ENCODE measurements at regions not wholly inside any gene's neighbourhood (a gene's known extent, or its start where the extent isn't known, plus 50 kb on each side); places are given as distances from the start of the nearest gene placed in this dataset.

DNA sequence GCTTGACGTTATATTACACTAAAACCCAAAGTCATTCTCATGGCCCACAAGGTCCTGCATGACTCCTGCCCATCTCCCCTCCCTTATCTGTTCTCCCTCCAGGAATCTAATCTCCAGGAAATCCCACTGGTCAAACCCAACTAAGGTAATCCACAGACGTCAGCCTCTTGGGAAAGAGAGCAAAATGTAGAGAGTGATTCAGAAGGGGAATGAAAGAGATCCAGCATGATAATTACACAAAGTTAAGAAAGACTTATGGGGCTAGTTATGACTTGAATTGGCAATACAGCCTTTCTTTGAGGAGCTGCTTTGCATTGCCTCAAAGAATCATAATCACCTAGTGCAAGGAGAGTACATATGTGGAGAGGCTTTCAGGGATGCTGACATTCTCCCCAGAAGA is 137.8 kb upstream of the MYRIP start:
- Histone ChIP-seq H3K9me2 (replicated peaks; ENCODE audit: control insufficient read depth, low read length) (no peaks in the 10 kb centered on the region), H3K36me3 (ENCODE audit: control insufficient read depth, low read length) (no peaks in the 10 kb centered on the region), H3K9me3 (ENCODE audit: control insufficient read depth, insufficient read depth, low read length) (no peaks in the 10 kb centered on the region), H3K79me2 (ENCODE audit: control insufficient read depth, low read length) (no peaks in the 10 kb centered on the region), H3K4me2 (ENCODE audit: low read length) (no peak overlapping the region), H3K27ac (ENCODE audit: low read depth, low read length) (no peak overlapping the region), H3F3A (ENCODE audit: control insufficient read depth, insufficient read depth) (no peaks in the 10 kb centered on the region), H3K4me3 (ENCODE audit: low read length) (no peak overlapping the region), H3K4me1 (ENCODE audit: control insufficient read depth, low read length) (no peaks in the 10 kb centered on the region), H4K20me1 (ENCODE audit: control insufficient read depth, insufficient read depth, low read depth, low read length) (no peaks in the 10 kb centered on the region), H3K27me3 (ENCODE audit: control insufficient read depth, low read length) (no peaks in the 10 kb centered on the region)
- no peak for TF ChIP-seq EZH2phosphoT487 (IDR thresholded peaks at IDR 0.05; ENCODE audit: borderline replicate concordance, low read length)
- TF ChIP-seq, protein P1, sequence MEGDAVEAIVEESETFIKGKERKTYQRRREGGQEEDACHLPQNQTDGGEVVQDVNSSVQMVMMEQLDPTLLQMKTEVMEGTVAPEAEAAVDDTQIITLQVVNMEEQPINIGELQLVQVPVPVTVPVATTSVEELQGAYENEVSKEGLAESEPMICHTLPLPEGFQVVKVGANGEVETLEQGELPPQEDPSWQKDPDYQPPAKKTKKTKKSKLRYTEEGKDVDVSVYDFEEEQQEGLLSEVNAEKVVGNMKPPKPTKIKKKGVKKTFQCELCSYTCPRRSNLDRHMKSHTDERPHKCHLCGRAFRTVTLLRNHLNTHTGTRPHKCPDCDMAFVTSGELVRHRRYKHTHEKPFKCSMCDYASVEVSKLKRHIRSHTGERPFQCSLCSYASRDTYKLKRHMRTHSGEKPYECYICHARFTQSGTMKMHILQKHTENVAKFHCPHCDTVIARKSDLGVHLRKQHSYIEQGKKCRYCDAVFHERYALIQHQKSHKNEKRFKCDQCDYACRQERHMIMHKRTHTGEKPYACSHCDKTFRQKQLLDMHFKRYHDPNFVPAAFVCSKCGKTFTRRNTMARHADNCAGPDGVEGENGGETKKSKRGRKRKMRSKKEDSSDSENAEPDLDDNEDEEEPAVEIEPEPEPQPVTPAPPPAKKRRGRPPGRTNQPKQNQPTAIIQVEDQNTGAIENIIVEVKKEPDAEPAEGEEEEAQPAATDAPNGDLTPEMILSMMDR (IDR thresholded peaks at IDR 0.05; ENCODE audit: low read depth, low read length, poor library complexity, severe bottlenecking), result no peak

DNA sequence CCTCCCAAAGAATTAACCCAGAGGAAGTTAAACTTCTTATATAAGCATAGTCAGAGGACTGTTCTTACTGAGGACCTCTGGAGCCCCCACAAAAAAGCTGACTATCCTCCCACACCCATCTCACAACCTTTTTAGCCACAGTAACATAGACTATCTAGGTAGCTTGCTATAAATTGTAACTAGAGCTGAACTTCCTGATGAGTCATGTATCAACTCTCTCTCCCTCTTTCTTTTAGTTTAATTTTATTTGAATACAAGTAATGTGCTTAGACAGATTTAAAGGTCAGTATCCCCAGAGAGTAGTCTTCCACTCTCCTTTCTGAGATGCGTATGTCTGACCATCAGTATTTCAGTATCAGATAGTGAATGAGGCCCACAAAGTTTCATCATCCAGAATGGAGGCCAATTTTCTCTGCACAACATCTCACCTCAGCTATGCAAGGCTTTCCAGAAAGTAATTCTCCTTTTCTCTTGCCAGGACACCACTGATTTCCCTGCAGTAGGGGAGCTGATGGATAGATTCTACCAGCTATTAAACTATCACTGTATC is 104.0 kb upstream of the MYRIP start:
- H3K27ac ChIP-seq (ENCODE audit: low read depth, low read length), result no peak overlapping the region
- no peaks in the 10 kb centered on the region for H3K36me3 ChIP-seq (ENCODE audit: control insufficient read depth, low read length)
- no peaks in the 10 kb centered on the region for H3K4me1 ChIP-seq (ENCODE audit: control insufficient read depth, low read length)
- H4K20me1 ChIP-seq (ENCODE audit: control insufficient read depth, insufficient read depth, low read depth, low read length), result no peaks in the 10 kb centered on the region
- no peaks in the 10 kb centered on the region for H3F3A ChIP-seq (ENCODE audit: control insufficient read depth, insufficient read depth)
- H3K4me3 ChIP-seq (ENCODE audit: low read length), result no peak overlapping the region
- no peaks in the 10 kb centered on the region for H3K9me2 ChIP-seq (replicated peaks; ENCODE audit: control insufficient read depth, low read length)
- H3K9me3 ChIP-seq (ENCODE audit: control insufficient read depth, insufficient read depth, low read length), result no peaks in the 10 kb centered on the region
- TF ChIP-seq, protein P1 (IDR thresholded peaks at IDR 0.05; ENCODE audit: low read depth, low read length, poor library complexity, severe bottlenecking), result no peak
- TF ChIP-seq EZH2phosphoT487 (IDR thresholded peaks at IDR 0.05; ENCODE audit: borderline replicate concordance, low read length), result no peak
- no peaks in the 10 kb centered on the region for H3K79me2 ChIP-seq (ENCODE audit: control insufficient read depth, low read length)
- H3K27me3 ChIP-seq (ENCODE audit: control insufficient read depth, low read length), result no peaks in the 10 kb centered on the region
- H3K4me2 ChIP-seq (ENCODE audit: low read length), result no peak overlapping the region

DNA sequence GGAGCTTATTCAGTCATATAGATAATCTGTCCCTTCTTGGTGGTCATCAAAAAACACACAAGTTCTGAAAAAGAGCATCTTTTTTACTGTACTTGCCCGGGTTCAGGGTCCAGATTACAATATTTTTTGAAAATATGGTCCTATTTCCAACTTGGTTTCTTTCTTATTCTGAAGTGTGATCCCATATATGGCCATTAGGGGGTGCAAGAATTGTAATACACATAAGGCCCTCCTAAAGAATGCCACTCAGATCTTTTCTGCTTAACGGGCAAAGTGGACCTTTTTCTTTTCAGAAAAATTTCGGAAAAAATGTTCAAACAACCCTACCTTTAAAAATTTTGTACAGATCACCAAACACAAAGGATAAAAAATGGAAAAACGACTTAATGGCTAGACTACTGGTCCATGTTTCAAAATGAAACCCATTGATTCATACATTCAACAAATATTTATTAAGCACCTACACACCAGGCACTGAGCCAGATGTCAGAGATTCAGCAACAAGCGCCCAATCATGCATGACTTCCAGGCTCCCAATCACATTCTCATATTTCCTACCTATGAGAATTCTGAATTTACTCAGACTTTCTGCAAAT is 102.0 kb upstream of the MYRIP start:
- no peaks in the 10 kb centered on the region for H3F3A ChIP-seq (ENCODE audit: control insufficient read depth, insufficient read depth)
- no peaks in the 10 kb centered on the region for H3K79me2 ChIP-seq (ENCODE audit: control insufficient read depth, low read length)
- no peak overlapping the region for H3K27ac ChIP-seq (ENCODE audit: low read depth, low read length)
- H3K4me2 ChIP-seq (ENCODE audit: low read length), result no peak overlapping the region
- H3K36me3 ChIP-seq (ENCODE audit: control insufficient read depth, low read length), result no peaks in the 10 kb centered on the region
- no peak overlapping the region for H3K4me3 ChIP-seq (ENCODE audit: low read length)
- no peaks in the 10 kb centered on the region for H3K9me3 ChIP-seq (ENCODE audit: control insufficient read depth, insufficient read depth, low read length)
- no peak for TF ChIP-seq EZH2phosphoT487 (IDR thresholded peaks at IDR 0.05; ENCODE audit: borderline replicate concordance, low read length)
- TF ChIP-seq, protein P1 (IDR thresholded peaks at IDR 0.05; ENCODE audit: low read depth, low read length, poor library complexity, severe bottlenecking), result peak; percentile 73
- no peaks in the 10 kb centered on the region for H3K4me1 ChIP-seq (ENCODE audit: control insufficient read depth, low read length)
- H3K9me2 ChIP-seq (replicated peaks; ENCODE audit: control insufficient read depth, low read length), result no peaks in the 10 kb centered on the region
- H4K20me1 ChIP-seq (ENCODE audit: control insufficient read depth, insufficient read depth, low read depth, low read length), result no peaks in the 10 kb centered on the region
- H3K27me3 ChIP-seq (ENCODE audit: control insufficient read depth, low read length), result no peaks in the 10 kb centered on the region

Measured in DOHH2 (cell line).